PC-3 (cell line): ENCODE measurements at regions not wholly inside any gene's neighbourhood (a gene's known extent, or its start where the extent isn't known, plus 50 kb on each side); places are given as distances from the start of the nearest gene placed in this dataset.

Source experiments
- EZH2 ChIP-seq: fragments of 300-600 bp; sonication (generic); IDR thresholded peaks from one replicate; pipeline ENCODE4 v1.6.1; 2017; ENCODE audit warnings: antibody characterized with exemption, mild to moderate bottlenecking, low read length; ENCODE audit not compliant: unreplicated experiment
- TF ChIP-seq, protein P1 (sequence below): fragments of 300-600 bp; sonication (generic); conservative IDR thresholded peaks from 2 replicates; pipeline ENCODE4 v1.5.1; 2017; ENCODE audit warnings: antibody characterized with exemption, low read depth, mild to moderate bottlenecking, low read length

GRCh38 chr3:115415246-115415996 is 207.9 kb upstream of the GAP43 start:
- TF ChIP-seq, protein P1, sequence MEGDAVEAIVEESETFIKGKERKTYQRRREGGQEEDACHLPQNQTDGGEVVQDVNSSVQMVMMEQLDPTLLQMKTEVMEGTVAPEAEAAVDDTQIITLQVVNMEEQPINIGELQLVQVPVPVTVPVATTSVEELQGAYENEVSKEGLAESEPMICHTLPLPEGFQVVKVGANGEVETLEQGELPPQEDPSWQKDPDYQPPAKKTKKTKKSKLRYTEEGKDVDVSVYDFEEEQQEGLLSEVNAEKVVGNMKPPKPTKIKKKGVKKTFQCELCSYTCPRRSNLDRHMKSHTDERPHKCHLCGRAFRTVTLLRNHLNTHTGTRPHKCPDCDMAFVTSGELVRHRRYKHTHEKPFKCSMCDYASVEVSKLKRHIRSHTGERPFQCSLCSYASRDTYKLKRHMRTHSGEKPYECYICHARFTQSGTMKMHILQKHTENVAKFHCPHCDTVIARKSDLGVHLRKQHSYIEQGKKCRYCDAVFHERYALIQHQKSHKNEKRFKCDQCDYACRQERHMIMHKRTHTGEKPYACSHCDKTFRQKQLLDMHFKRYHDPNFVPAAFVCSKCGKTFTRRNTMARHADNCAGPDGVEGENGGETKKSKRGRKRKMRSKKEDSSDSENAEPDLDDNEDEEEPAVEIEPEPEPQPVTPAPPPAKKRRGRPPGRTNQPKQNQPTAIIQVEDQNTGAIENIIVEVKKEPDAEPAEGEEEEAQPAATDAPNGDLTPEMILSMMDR, result no peak
- no peak for TF ChIP-seq EZH2
